ENCODE measurements at regions not wholly inside any gene's neighbourhood (a gene's known extent, or its start where the extent isn't known, plus 50 kb on each side); places are given as distances from the start of the nearest gene placed in this dataset.

GRCh38 chr4:84058201-84058600 lies 440.9 kb downstream of the NKX6-1 start:
- 21 to 30% methylated on average over 5 of the region's 5 CpGs for WGBS, 2 donors
- H3K4me3 ChIP-seq (replicated peaks in 1 of 3) = no peak overlapping the region
- DNase-seq = no peak
- H3K27ac ChIP-seq = no peak overlapping the region
- H3K36me3 ChIP-seq = no peaks in the 10 kb centered on the region
- no peaks in the 10 kb centered on the region for H3K27me3 ChIP-seq
- no peaks in the 10 kb centered on the region for H3K4me1 ChIP-seq
- intact Hi-C loops (cut with DNase I) = no loop called here
- no peaks in the 10 kb centered on the region for H3K9me3 ChIP-seq
- no peak for TF ChIP-seq CTCF (IDR thresholded peaks at IDR 0.05)
- TF ChIP-seq POLR2A (IDR thresholded peaks at IDR 0.05) = no peak

DNA sequence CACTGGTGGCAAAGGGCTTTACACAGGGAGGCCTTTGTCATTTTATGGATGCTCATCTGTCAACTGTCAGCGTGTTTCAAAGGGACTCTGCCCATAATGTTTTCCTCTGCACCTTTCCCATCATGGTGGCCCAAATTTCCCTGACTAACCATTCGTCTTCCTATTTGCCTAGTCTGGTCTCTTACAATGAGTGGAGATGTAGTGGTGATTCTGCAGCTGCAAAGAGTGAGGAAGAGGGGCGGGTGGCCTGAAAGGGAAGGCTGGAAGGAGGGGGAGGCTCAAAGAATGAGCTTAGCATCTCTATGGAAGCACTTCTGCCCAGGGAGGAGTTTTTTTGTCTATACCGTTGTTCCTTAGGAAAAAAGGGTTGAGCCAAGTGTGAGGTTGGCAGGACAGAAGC lies 447.5 kb downstream of the NKX6-1 start:
- Histone ChIP-seq H3K9me3 (no peaks in the 10 kb centered on the region), H3K27ac (no peak overlapping the region), H3K4me1 (no peaks in the 10 kb centered on the region), H3K4me3 (replicated peaks in 1 of 3) (no peak overlapping the region), H3K36me3 (no peaks in the 10 kb centered on the region), H3K27me3 (no peaks in the 10 kb centered on the region)
- TF ChIP-seq CTCF (IDR thresholded peaks at IDR 0.05) (no peak), POLR2A (IDR thresholded peaks at IDR 0.05) (no peak)
- no peak for DNase-seq
- 68 to 74% methylated on average over 4 of the region's 4 CpGs for WGBS, 2 donors
- intact Hi-C loops (cut with DNase I) = no loop called here

- Histone ChIP-seq H3K27me3 (no peaks in the 10 kb centered on the region), H3K9me3 (no peaks in the 10 kb centered on the region), H3K36me3 (no peaks in the 10 kb centered on the region), H3K4me3 (replicated peaks in 1 of 3) (no peak overlapping the region), H3K4me1 (no peaks in the 10 kb centered on the region), H3K27ac (no peak overlapping the region)
- intact Hi-C loops (cut with DNase I) = no loop called here
- WGBS, 2 donors = 63 to 67% methylated on average over 2 of the region's 2 CpGs
- no peak for TF ChIP-seq CTCF (IDR thresholded peaks at IDR 0.05)
- TF ChIP-seq POLR2A (IDR thresholded peaks at IDR 0.05) = no peak
- DNase-seq = no peak
Measured at GRCh38 chr4:84051089-84051488, 448.0 kb downstream of the NKX6-1 start.

DNA sequence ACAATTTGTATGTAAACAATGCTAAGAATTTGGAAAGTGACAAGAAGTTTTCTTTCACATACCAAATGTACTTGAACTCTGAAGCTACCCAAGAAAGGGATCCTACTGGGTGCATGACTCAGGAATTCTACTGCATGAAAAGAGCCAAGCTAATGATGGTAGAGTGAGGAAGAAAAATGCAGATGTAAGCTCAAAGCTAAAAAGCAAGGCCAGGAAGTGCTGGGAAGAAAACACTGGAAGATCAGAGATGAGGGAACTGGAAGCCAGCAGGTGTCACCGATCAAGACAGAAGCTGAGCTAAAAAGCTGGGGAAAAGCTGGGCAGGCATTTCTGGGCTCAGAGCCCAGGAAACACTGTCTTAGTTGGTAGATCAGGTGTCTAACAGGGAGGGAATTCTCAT lies 449.1 kb downstream of the NKX6-1 start:
- TF ChIP-seq POLR2A (IDR thresholded peaks at IDR 0.05) (no peak), CTCF (IDR thresholded peaks at IDR 0.05) (no peak)
- intact Hi-C loops (cut with DNase I) = no loop called here
- H3K9me3 ChIP-seq = no peaks in the 10 kb centered on the region
- no peak overlapping the region for H3K27ac ChIP-seq
- peak; percentile 19 to 25 for DNase-seq
- H3K4me3 ChIP-seq (replicated peaks in 1 of 3) = no peak overlapping the region
- no peaks in the 10 kb centered on the region for H3K4me1 ChIP-seq
- 0 to 7% methylated on average over 1 of the region's 1 CpG for WGBS, 2 donors
- H3K27me3 ChIP-seq = no peaks in the 10 kb centered on the region
- no peaks in the 10 kb centered on the region for H3K36me3 ChIP-seq

GRCh38 chr4:84046551-84046950 lies 452.5 kb downstream of the NKX6-1 start:
- no peak overlapping the region for H3K27ac ChIP-seq
- H3K4me3 ChIP-seq (replicated peaks in 1 of 3) = no peak overlapping the region
- no peak for DNase-seq
- H3K27me3 ChIP-seq = no peaks in the 10 kb centered on the region
- 85 to 91% methylated on average over 5 of the region's 5 CpGs for WGBS, 2 donors
- no peaks in the 10 kb centered on the region for H3K4me1 ChIP-seq
- H3K9me3 ChIP-seq = no peaks in the 10 kb centered on the region
- H3K36me3 ChIP-seq = no peaks in the 10 kb centered on the region
- TF ChIP-seq CTCF (IDR thresholded peaks at IDR 0.05) (no peak), POLR2A (IDR thresholded peaks at IDR 0.05) (no peak)
- intact Hi-C loops (cut with DNase I) = no loop called here
